Limb (tissue), 2 donors: ENCODE measurements at regions not wholly inside any gene's neighbourhood (a gene's known extent, or its start where the extent isn't known, plus 50 kb on each side); places are given as distances from the start of the nearest gene placed in this dataset.
"Not testable (repeated sequence)": the region's sequence is repeated elsewhere in the genome, so short reads cannot be mapped to it uniquely, and the experiment has no call there.

Experiments used
- DNase-seq, 2 donors: peaks; one replicate each; pipeline ENCODE4 v3.0.0-alpha.2; 2016; ENCODE audit errors: extremely low spot score in 2 of 2

DNA sequence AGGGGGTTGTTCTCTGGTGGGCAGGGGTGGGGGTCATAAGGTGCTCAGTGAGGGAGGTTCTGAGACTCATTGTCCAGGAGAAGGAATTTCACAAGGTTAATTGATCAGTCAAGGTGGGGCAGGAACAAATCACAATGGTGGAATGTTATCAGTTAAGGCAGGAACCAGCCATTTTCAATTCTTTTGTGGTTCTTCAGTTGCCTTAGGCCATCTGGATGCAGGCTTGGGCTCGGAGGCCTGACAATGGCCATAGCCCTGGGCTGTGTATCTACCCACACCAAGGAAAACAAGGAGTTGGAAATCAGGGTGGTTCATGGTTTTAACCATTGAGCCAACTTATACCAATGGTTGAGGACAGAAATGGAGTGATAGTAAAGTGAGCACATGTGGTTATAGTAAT lies 1221.8 kb downstream of the TYW1 start:
- DNase-seq = no peak

DNA sequence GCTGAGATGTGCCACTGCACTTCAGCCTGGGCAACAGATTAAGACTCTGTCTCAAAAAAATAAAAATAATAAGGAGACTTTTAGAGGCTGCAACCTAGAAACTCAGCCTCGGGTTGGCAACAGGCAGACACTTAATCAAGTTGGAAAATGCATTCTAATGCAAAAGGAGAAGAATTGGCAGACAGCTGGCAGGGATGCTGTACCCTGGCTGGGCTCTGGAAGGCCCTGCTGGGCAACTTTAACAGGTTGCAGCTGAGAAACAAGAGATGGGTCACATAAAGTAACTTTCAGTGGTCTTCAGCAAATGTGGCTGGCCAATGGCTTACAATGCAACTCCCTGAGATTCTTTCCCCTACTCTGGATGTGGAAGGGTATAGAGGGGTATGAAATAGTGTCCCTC lies 1225.7 kb downstream of the TYW1 start:
- no peak for DNase-seq

DNA sequence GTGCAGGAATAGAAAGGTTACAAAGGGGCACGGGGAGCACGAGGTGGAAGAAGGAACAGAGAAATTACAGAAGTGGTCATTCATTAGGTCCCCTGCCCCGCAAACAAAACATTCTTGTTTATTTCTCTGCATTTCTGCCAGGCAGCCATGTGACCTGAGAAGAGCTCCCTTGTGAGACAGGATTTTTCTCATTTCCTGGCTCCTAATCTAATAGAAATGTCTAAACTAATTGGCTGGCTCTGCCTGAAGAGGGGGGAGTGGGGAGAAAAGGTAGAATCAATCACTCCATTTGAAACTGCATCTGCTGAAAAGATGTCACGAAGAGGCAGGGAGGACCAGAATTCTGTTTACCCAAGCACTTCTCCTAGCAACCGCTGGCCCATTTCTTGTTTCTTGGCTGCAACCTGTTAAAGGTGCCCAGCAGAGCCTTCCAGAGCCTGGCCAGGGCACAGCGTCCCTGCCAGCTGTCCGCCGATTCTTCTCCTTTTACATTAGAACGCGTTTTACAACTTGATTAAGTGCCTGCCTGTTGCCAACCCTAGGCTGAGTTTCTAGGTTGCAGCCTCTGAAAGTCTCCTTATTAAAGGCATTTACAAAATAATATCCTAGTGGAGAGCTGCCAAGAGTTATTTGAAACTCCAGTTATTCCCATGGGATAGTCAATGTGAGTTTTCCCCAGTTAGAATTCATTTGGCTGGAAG lies 1227.6 kb downstream of the TYW1 start:
- DNase-seq = peak; percentile 54 to 65

DNA sequence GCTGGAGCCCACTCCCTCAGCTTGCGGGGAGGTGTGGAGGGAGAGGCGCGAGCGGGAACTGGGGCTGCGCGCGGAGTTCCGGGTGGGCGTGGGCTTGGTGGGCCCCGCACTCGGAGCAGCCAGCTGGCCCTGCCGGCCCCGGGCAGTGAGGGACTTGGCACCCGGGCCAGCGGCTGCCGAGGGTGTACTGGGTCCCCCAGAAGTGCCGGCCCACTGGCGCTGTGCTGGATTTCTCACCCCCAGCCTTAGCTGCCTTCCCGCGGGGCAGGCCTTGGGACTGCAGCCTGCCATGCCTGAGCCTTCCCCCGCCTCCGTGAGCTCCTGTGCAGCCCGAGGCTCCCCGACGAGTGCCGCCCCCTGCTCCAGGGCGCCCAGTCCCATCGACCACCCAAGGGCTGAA lies 1234.4 kb downstream of the TYW1 start:
- DNase-seq = not testable (repeated sequence)

DNA sequence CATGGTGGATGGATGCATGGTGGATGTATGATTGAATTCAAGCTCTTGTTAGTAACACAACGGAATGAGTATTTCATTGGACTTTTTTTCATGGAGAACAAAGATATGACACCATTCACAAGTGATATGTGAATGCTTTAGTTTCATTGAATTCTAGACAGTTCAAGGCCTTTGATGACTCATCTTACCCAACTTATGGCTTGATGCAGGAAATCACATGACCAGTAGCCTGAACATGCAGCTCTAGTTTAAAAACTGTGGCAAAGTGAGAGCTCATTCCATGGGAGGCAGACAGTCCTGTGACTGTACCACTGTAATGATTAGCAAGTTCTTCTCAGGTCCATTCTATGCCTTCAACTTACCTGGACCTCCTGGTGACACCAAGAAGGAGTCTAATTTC lies 1239.3 kb downstream of the TYW1 start:
- DNase-seq = no peak

DNA sequence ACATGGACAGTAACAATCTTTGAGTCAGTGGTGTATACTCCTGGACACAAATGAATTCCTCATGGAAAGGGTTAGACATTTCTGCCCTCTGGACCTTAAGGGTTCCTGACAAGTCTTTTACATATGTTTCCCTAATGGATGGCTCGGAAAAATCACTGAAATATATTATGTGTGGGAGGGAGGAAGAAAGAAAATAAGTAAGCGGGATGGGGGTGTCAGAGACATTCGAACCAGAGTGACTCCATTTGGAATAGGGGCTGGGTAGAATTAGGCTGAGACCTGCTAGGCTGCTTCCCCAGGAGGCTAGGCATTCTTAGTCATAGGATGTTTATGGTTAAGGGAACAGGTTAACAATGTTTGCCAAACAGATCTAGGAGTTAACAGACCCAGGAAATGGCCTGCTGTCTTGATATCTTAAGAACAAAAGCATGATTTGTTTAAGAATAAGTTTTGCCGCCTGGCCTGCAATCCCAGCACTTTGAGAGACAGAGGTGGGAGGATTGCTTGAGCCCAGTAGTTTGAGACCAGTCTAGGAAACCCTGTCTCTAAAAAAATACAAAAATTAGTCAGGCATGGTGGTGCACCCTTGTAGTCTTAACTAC lies 1241.7 kb downstream of the TYW1 start:
- DNase-seq = no peak

DNA sequence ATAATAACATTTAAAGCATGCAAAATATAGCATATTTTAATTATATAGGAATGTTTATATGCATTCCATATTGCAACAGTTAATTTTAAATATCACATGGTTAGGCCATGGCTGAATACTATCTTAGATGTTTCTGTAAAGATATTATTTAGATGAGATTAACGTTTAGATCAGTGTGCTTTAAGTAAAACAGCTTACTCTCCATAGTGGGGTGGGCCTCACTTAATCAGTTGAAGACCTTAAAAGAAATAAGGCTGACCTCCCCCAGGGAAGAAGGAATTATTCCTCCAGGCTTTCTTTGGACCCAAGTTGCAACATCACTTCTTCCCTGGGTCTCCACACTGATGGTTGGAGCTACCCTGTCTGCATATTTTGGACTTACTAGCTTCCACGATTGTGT lies 1246.5 kb downstream of the TYW1 start:
- no peak for DNase-seq

DNA sequence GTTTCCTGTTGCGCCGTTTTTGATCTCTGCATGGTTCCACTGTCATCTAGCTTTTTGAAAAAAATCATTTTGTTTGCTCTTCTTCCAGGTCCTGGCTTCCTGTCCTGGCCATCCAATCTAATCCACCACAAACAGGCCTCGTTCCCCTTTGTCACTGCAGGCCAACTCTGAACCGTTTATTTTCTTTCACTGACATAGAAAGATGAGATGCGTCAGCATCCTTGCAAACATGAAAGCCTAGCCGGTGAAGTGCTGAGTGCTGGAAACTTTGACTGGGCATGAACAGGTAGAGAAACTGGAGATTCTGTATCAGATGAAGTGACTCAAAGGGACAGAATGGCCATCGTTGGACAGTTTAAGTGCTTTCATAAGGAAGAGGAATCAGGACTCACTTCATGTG lies 1247.8 kb downstream of the TYW1 start:
- DNase-seq = no peak

DNA sequence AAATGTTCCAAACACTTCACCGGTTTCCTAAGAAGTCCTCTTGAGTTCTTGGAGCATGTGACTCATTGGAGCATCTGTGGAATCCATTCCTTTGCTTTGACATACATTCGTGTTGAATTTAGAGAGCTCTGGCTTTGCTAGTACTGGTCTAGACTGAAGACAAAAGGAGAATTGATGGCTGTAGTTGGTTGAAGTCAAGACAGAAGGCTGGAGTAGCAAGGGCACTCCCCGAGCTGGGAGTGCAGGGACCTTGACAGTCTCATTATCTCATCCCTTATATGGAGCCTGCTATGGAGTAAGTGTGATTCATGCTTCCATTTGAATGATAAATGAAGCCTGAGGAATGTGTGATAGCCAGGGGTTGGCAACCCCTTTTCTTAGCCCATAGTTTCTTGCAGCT lies 1249.1 kb downstream of the TYW1 start:
- no peak for DNase-seq

DNA sequence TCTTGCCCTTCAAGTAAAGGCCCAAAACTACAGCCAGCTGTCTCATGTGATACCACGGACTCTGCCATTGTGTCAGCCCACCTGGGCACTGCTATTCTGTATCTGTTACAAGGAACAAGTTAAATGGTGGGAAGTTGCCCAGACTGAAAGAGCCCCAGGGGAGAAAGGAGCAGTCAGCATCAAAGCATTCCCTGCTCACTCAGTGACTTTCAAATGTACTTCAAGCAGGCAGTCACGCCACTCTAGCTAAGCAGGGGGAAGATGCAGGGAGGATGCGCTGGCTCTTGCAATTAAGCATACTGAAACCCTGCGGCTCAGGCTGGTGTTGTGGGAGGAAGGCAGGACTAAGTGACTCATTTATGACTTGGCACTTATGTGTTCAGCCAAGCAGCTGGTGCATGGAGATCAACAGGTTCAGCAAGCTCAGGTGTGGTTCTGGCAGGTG lies 1249.6 kb downstream of the TYW1 start:
- no peak for DNase-seq

DNA sequence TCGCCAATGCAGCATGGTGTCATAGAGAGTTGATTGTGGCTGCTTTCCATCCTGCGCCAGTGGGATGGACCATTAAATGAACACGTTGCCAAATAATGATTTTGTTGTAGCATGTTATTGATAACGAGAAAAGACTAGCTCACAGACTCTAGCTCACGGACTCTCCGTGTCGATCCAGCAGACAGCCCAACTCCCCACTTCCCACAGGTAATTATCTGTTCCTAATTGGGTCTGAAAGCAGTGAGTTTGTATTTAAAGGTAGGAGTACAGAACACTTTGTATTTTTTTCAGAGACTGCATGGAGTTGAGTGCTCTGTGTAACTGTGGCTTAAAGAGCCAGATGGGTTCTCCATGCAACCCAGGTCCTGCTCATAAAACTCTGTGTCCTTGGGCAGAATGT lies 1250.5 kb downstream of the TYW1 start:
- no peak for DNase-seq

DNA sequence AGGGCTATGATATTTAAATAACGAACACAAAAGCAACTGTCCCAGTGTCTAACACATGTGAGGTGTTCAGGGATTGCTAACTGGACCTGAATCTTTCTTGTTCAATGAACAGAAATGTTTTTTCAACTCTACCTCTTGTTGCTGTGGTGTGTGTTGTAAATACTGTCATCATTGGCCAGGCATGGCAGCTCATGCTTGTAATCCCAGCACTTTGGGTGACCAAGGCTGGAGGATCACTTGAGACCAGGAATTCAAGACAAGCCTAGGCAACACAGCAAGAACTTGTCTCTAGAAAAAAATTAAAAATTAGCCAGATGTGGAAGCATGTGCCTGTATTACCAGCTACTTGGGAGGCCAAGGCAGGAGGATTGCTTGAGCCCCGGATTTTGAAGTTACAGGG lies 1250.9 kb downstream of the TYW1 start:
- no peak for DNase-seq

DNA sequence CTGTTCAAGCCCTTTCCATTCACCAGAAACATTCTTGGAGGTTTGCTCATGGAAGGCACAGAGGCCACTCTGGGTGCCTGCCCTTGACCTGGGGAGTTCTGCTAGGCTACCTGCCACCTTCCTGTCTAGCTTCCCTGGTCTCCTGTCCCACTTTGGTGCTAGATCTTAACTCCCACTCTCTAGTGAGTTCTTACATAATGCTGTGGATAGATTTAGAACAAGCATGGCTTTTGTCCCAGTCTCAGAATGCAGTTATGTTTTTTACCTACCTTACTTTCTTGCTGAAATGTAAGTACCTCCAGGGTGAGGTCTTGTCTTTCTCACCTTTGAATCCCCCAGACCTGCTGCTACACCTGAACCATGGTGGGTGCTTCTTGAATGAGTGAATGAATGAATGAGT lies 1252.3 kb downstream of the TYW1 start:
- DNase-seq = no peak

DNA sequence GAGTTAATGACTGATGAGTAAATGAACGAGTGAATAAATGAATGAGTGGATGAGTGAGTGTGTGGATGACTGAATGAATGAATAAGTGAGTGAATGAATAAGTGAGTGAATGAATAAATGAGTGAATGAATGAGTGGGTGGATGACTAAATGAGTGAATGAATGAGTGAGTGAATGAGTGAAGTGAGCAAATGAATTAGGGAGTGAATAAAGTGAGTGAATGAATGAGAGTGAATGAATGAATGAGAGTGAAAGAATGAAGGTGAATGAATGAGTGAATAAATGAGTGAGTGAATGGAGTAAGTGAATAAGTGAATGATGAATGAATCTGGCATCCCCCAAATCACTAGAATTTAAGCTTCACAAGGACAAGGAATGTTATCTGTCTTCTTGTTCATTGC lies 1253.0 kb downstream of the TYW1 start:
- no peak for DNase-seq

DNA sequence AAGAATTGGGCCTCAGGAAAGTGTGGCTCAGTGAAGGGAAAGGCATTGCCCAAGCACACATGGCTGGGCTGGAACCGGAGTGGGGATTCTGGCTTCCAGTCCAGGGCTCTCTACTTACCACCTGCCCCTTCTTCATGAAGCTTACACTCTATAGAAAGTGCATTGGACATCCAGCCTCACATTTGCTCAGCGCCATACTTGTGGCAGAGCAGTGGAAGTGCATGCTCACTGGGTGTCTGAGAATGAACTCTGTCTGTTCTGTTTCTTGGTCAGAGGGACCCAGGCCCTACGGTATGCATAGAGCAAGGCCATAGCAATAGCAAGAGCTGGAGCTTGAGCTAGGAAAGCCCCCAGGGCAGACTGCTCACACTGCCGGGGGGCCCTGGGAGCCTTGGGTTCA lies 1253.5 kb downstream of the TYW1 start:
- DNase-seq = no peak

DNA sequence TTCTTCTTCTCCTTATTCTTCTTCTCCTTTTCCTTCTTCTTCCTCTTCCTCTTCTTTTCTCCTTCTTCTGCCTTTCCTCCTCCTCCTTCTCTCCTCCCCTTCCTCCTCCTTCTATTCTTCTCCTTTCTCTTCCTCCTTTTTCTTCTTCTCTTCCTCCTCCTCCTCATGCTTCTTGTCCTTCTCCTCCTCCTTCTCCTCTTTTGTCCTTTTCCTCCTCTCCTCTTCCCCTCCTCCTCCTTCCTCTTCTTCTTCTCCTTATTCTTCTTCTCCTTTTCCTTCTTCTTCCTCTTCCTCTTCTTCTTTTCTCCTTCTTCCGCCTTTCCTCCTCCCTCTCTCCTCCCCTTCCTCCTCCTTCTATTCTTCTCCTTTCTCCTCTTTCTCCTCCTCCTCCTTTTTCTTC lies 1258.2 kb downstream of the TYW1 start:
- not testable (repeated sequence) for DNase-seq

DNA sequence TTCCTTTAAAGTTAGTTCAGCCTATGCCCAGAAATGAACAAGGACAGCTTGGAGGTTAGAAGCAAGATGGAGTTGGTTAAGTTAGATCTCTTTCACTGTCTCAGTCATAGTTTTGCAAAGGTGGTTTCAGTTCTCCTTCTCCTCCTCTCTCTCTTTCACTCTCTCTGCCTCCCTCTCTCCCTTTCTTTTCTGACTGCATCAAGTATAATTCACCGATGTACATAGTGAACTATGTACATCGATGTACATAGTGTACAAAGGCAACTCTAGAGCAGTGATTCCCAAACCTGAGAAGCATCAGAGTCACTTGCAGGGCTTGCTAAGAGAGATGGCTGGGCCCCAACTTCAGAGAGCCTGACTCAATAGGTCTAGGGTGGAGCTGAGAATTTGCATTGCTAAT lies 1259.7 kb downstream of the TYW1 start:
- DNase-seq = no peak

DNA sequence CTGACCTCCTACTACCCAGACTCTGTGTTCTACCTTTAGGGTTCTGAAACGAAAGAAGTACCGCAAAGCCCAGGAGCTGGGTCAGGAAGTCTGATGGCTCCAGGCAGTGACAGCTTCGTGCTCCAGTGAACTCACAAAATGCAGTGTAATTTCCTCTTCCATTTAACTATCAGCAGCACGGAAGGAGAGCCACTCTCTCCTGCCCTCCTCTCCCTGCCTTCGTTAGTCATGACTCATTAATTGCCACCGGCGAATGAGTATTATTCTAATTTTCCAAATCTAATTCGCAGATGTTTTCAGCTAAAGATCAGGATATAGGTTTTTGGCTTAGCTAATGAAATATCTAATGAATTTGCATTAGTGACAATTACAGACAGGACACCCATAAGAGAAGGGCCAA lies 1262.0 kb downstream of the TYW1 start:
- DNase-seq = no peak

DNA sequence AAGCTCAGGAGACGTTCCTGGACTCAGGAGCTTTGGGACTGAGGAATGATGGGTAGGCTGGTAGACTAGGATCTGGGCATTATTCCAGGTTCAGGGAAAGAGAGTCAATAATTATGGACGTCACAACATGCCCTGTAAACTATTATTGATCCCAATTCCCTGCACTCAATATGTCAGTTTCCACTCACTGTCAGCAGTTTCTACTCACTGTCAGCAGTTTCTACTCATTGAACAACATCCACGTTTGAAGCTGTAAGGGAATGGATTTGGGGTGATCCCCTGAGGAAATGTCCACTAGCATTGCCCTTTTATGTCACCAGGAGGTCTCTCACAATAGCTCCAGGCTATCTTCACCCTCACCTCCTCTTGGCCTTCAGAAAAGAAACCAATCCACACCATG lies 1268.6 kb downstream of the TYW1 start:
- DNase-seq = no peak

DNA sequence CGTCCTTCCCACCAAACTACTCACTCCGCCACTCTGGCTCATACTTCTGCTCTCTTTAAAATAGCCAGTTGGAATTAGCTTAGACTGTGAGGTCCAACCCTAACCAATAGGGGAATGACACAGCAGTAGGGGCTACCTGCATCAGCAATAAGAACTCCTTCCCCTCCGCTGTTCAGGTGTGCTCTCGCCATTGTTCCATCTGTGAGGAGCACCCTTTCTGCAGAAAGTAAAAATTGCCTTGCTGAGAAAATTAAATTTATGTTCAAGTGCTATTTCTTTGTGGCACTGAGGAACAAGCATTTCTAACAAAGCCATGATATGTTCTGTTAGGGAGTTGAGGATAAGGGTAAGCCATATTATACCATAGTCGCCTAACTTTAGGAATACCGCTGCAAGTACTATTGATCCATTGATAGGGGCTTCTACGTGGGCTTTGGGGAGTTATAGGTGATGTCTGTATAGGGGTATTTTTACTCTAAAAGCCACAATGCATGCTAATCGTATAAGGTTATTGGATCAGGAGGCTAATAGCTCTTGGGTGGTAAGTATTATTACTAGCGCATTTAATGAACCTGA lies 1269.5 kb downstream of the TYW1 start:
- no peak for DNase-seq

DNA sequence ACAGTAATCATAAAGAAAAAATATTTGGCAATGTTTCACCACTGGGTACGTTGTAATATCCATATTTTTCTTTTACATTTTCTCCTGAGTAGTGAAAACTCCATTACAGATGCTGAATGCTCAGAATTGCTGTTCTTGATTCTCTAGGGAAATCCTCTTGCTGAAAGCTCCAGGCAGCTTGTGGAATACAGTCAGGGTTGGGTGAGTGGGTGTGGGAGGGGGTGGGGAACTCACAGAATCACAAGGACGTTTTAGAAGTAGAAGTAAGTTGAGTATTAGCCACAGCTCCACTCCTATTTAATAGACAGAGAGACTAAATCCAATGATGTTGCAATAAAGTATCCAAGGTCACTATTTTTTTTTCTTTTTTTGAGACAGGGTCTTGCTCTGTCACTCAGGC lies 1270.9 kb downstream of the TYW1 start:
- DNase-seq = no peak

DNA sequence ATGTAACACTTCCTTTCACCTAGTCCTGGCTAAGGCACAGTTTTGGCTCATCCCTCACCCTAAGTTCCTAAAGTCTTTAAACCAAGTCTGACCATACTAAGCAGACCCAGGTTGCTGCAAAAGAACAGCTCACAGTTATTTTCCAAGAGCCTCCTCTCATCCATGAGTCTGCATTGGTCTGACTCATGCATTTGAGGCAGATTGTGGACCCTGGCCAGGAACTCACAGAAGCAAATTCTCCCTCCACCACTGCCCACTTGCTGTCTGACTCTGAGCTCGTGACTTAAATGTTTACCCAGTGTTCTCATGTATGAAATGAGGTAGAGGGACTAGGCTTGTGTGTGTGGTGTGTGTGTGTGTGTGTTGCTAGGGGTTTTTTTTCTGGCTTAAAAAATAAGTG lies 1272.8 kb downstream of the TYW1 start:
- DNase-seq = peak; percentile 6 to 39

DNA sequence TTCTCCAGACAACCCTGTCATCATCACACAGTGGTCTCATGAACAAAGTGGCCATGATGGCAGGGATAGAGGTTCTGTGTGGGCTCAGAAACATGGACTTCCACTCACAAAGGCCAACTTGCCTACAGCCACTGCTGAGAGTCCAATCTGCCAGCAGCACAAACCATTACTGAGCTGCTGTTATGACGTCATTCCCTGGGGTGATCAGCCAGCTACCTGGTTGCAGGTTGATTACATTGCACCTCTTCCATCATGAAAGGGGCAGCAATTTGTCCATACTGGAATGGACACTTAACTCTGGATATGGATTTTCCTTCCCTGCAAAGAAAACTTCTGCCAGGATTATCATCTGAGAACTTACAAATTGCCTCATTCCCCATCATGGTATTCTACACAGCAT lies 1275.9 kb downstream of the TYW1 start:
- DNase-seq = no peak
